Stimulated activated CD4-positive, alpha-beta T cell treated with anti-CD3 and anti-CD28 coated beads, Interleukin-1b, Interleukin-23, amount 100 ng/mL, for 4 hours (primary cell): ENCODE measurements at regions not wholly inside any gene's neighbourhood (a gene's known extent, or its start where the extent isn't known, plus 50 kb on each side); places are given as distances from the start of the nearest gene placed in this dataset.

Source experiments
- DNase-seq, 2 donors: peaks; one replicate each; pipeline ENCODE4 v3.0.0-alpha.2; 2020; ENCODE audit warnings: low read depth in 2 of 2

- no peak for DNase-seq
Observed at GRCh38 chr13:78426183-78426582, 177.2 kb downstream of the POU4F1 start.

DNA sequence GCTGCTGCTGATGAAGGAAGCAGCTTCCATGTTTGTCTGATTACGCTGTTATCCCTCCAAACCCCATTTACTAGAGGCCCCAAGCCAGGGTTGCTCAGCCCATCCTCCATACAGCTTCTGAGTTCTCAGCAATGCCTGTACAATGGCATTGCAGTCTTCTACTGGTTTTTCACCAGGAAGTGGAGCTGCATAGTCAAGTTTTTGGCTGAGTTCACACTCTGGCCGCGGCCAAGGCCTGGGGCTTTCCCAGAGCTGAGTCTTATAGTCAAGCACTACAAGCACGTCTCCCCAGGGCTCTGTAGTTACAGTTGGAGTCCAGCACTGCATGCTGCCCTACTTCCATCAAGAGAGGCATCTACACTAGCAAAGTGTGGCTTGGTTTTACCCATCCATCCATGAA, 182.5 kb downstream of the POU4F1 start:
- DNase-seq: no peak

DNA sequence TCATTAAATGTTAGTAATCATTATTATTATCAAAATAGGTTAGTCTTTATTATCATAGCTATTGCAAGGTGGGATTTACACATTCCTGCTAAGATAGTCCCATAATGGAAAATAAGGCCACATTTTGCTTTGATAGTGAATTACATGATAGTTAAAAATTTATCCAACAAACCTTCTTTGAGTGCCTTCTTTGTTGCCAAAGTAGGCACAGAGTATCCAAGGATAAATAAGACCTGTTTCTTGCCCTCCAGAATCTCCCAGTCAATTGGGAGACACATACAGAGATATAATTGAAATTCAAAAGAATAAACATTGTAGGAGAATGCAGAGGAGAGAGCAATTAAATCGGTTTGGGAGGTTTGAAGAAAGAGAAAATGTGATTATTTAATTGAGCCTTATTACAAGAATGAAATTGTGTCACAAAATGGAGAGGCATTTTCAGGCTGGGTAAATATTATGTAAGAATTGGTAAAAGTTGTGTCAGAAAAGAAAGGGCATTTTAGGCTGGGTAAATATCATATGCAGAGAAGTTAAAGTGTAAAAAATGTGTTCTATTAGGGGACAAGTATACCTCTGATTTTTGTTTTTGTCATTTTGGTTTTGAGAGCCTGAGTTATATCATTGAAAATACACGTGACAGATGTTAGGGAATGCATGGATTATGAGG, 189.3 kb downstream of the POU4F1 start:
- no peak for DNase-seq

- DNase-seq: no peak
Observed at GRCh38 chr13:78410847-78411246, 192.5 kb downstream of the POU4F1 start.

- no peak for DNase-seq
Observed at GRCh38 chr13:78410164-78410563, 193.2 kb downstream of the POU4F1 start.

DNA sequence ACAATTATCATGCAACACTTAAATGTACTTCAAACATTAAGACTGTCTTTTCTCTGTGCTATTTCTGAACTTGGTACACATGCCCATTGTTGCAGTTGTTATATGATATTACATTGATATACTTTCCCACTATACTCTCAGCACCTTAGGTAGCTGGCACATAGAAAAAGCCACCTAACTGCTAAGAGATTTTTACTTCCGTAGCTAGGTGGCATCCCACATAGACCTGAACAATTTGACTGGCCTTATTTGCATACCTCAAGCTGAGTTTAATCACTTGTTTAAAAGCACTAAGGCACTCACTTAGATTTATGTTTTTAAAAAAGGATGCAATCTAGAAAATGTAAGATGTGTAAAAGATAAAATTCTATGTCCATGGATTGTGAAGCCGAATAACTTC, 194.2 kb downstream of the POU4F1 start:
- no peak for DNase-seq

GRCh38 chr13:78404846-78405360, 198.4 kb downstream of the POU4F1 start:
- DNase-seq: no peak

DNA sequence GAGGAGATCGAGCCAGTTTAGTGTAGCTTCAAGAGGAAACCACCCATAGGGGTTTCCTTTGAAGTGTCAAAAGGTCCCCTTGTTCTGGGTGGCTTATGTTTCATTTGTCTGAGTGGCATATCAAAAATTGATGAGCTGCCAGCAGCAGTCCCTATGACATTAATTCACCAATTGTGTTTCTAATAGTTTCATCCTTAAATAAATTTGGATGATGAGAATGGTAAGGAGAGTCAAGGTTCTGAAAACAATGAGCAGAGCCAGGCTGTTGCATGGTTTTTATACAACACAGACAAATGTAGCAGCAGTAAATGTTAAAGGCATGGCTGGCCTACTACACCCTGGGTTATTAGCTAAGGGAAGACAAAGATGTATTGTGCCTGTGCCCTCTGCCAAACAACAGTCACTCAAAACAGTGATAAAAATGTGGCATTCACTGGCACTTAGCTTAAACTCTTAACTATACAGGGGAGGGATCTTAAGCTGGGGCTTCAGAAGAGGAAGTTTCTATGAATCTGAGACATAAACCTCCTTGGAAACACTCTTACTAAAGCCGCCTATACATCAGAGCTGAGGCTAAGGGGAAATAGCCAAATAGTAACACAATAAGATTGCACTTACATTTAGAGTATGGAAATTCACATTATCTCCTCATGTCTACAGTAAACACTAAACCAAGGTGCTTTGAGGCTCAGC, 200.5 kb downstream of the POU4F1 start:
- no peak for DNase-seq

GRCh38 chr13:78401873-78402707, 201.3 kb downstream of the POU4F1 start:
- no peak for DNase-seq

DNA sequence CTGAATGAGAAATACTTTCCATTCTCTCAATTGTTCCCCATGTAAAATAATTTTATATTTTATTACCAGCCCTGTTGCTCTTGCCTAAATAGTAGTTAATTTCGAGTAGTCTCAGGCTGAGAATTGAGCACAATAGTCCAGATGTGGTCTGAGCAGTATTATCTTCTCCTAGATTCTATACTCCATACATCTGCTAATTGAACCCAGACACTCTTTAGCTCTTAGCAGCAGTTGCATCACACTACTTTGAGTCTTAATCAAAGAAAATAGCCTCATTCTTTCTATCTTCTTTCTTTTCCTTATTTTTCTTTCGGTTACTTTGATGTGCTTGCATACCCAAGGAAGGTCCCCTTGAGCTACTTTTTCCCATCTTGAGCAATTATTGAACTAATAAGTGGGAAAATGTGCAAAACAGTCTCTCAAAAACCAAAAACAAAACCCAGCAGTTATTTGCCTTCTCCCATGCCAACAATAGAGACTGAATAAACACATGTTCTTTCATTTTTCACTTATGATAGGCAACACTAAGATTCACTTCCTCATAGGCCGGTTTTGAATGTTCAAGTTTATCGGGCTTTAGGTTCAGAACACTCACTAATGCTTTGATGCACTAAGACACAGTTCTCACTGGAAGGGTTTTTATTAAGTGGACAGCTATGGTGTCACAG, 204.5 kb downstream of the POU4F1 start:
- no peak for DNase-seq

GRCh38 chr13:78393286-78394142, 209.8 kb downstream of the POU4F1 start:
- DNase-seq: no peak

DNA sequence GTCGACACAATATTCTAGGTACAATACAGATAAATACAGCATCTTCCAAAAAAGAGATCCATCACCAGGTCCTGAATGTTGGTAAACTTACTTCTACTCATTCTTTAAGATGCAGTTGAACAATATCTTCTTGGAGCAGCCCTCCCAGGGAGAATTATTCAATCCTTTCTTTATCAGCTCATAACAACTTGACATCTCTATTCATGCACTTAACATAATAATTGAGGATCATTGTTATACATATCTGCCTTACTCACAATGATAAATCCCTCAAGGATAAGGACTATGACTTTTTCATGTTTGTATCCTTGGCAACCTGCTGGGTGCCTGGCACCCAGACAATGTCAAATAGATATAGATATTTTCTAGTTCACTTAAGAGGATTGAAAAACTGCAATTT, 219.5 kb downstream of the POU4F1 start:
- no peak for DNase-seq

GRCh38 chr13:78383071-78383484, 220.3 kb downstream of the POU4F1 start:
- DNase-seq: no peak

DNA sequence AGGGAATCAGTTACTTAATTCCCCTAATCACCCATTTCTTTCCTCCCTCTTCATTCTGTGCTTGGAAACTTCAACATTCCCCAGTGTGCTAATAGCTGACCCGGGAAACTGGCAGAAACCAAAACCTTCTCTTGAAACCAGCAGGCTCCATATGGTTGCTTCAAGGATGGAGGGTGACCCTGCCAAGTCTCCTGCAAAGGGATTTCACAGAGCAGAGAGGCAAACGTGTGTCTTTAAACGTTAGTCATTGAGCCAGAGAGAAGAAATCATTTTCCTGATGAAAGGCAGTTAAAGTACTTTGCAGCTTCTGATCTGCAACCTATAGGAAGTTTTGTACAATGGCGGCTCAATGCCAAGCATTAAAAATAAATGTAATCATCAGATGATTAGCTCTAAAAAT, 220.9 kb downstream of the POU4F1 start:
- DNase-seq: no peak

GRCh38 chr13:78376822-78377221, 226.5 kb downstream of the POU4F1 start:
- DNase-seq: no peak

DNA sequence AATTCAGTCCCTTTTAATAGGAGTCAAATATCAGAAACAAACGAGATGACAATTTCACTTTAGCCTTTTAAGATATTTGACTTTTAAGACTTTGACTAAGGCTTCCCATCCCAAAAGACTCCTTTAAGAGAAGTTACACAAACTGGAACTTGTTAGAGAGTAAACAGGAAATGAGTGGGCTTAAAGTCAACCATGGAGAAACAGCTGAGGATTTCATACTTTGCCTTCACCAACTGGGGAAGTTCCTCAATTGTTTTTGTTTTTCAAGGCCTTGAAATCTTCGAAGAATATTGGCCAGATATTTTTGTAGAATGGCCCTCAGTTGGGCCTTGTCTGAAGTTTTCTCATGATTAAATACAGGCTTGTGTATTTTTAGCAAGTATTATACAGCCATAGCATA, 227.3 kb downstream of the POU4F1 start:
- DNase-seq: no peak

DNA sequence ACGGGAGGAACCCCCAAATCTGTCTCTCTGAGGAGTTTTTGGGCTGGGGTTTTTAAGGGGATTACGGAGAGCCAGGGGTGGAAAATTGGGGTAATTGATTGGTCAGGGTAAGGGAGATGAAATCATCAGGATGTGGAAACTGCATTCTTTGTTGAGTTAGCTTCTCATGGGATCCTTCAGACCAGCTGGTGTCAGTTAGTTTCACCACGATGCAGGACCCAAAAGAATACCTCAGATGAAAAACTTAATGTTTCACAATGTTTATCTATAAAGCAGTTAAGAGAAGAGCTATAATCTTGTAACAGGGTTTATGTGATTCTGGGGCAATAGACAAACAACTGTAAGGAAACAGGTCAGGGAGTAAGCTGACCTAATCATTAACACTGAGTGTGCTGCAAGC, 230.8 kb downstream of the POU4F1 start:
- no peak for DNase-seq

DNA sequence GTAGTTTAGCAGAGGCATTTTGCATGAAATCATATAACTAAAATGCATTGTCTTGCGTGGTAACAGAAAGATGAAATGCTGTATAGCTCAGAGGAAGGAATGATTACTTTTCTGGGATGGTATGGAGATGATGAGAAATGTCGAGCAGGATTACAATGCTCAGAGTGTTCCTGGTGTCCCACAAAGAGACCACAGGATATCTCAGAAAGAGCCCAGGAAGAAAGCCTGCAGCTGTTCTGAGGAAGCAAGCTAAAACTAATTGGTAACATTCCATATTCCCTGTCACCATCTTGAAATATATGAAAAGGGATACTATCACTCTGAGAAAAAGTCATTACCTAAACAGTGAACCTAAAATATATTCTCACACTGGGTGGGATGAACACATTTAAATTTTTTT, 233.1 kb downstream of the POU4F1 start:
- DNase-seq: no peak

GRCh38 chr13:78364711-78365110, 238.6 kb downstream of the POU4F1 start:
- no peak for DNase-seq

DNA sequence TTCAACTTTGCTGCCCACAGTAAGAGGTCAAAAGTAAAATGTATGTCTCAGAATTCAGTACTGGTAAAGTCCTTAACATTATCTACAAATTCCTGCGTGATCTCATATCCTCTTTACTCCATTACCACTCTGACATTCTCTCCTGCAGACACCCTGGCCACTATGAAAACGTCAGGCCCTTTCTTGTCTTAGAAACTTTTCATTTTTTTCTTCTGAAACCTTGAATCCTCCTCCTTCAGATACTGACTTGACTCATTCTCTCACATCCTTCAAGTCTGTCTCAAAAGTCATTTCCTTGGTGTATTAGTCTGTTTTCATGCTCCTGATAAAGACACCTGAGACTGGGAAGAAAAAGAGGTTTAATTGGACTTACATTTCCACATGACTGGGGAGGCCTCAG, 262.3 kb downstream of the POU4F1 start:
- DNase-seq: no peak

GRCh38 chr13:78339927-78340326, 263.4 kb downstream of the POU4F1 start:
- no peak for DNase-seq
